ENCODE measurements at regions not wholly inside any gene's neighbourhood (a gene's known extent, or its start where the extent isn't known, plus 50 kb on each side); places are given as distances from the start of the nearest gene placed in this dataset.

- intact Hi-C loops (cut with DNase I): no loop called here
- Histone ChIP-seq H3K27ac (no peak overlapping the region), H3K36me3 (no peaks in the 10 kb centered on the region), H3K9me3 (no peaks in the 10 kb centered on the region), H3K27me3 (peaks cover 0 to 18% (median 0%) of the 10 kb centered on the region in 4 donors), H3K4me3 (peak overlapping the region in 1 of 4 donors; percentile 52), H3K4me1 (peaks cover 0 to 8% (median 0%) of the 10 kb centered on the region in 3 donors)
- TF ChIP-seq CTCF (IDR thresholded peaks at IDR 0.05) (no peak), POLR2A (IDR thresholded peaks at IDR 0.05) (no peak)
- whole genome bisulfite sequencing, 2 donors: 68 to 85% methylated on average over 1 of the region's 1 CpG
- no peak for DNase-seq
Observed at GRCh38 chr17:13338421-13338820, 263.3 kb downstream of the HS3ST3A1 start.

GRCh38 chr17:13337864-13338371, 263.8 kb downstream of the HS3ST3A1 start:
- Histone ChIP-seq H3K9me3 (no peaks in the 10 kb centered on the region), H3K36me3 (no peaks in the 10 kb centered on the region), H3K27ac (no peak overlapping the region), H3K27me3 (peaks cover 0 to 18% (median 0%) of the 10 kb centered on the region in 4 donors), H3K4me3 (peak overlapping the region in 3 of 4 donors; percentile 11 to 52 (median 14)), H3K4me1 (peaks cover 0 to 8% (median 0%) of the 10 kb centered on the region in 3 donors)
- 2 to 4% methylated on average over 12 of the region's 12 CpGs for WGBS, 2 donors
- TF ChIP-seq POLR2A (IDR thresholded peaks at IDR 0.05) (no peak), CTCF (IDR thresholded peaks at IDR 0.05) (peak in 5 of 6 experiments; percentile 53 to 82 (median 66))
- intact Hi-C loops (cut with DNase I): no loop called here
- no peak for DNase-seq

GRCh38 chr17:13337151-13337550, 264.6 kb downstream of the HS3ST3A1 start:
- H3K4me3 ChIP-seq: no peak overlapping the region
- peaks cover 0 to 8% (median 0%) of the 10 kb centered on the region in 3 donors for H3K4me1 ChIP-seq
- H3K27me3 ChIP-seq: peaks cover 0 to 18% (median 0%) of the 10 kb centered on the region in 4 donors
- H3K27ac ChIP-seq: no peak overlapping the region
- H3K9me3 ChIP-seq: no peaks in the 10 kb centered on the region
- DNase-seq: no peak
- TF ChIP-seq CTCF (IDR thresholded peaks at IDR 0.05): no peak
- TF ChIP-seq POLR2A (IDR thresholded peaks at IDR 0.05): no peak
- 46% methylated on average over 5 of the region's 5 CpGs for WGBS, 2 donors
- intact Hi-C loops (cut with DNase I): no loop called here
- no peaks in the 10 kb centered on the region for H3K36me3 ChIP-seq

- H3K27me3 ChIP-seq: peaks cover 0 to 22% (median 0%) of the 10 kb centered on the region in 4 donors
- H3K36me3 ChIP-seq: no peaks in the 10 kb centered on the region
- DNase-seq: no peak
- intact Hi-C loops (cut with DNase I): no loop called here
- H3K4me1 ChIP-seq: peaks cover 0 to 8% (median 0%) of the 10 kb centered on the region in 3 donors
- no peak overlapping the region for H3K27ac ChIP-seq
- 86 to 87% methylated on average over 1 of the region's 1 CpG for WGBS, 2 donors
- TF ChIP-seq CTCF (IDR thresholded peaks at IDR 0.05): no peak
- TF ChIP-seq POLR2A (IDR thresholded peaks at IDR 0.05): no peak
- H3K9me3 ChIP-seq: no peaks in the 10 kb centered on the region
- no peak overlapping the region for H3K4me3 ChIP-seq
Observed at GRCh38 chr17:13334374-13334773, 267.4 kb downstream of the HS3ST3A1 start.

- Histone ChIP-seq H3K36me3 (no peaks in the 10 kb centered on the region), H3K4me3 (no peak overlapping the region), H3K27me3 (peaks cover 0 to 22% (median 0%) of the 10 kb centered on the region in 4 donors), H3K4me1 (peaks cover 0 to 8% (median 0%) of the 10 kb centered on the region in 3 donors), H3K9me3 (no peaks in the 10 kb centered on the region), H3K27ac (no peak overlapping the region)
- intact Hi-C loops (cut with DNase I): no loop called here
- TF ChIP-seq CTCF (IDR thresholded peaks at IDR 0.05): no peak
- no peak for TF ChIP-seq POLR2A (IDR thresholded peaks at IDR 0.05)
- 89 to 97% methylated on average over 2 of the region's 2 CpGs for WGBS, 2 donors
- no peak for DNase-seq
Observed at GRCh38 chr17:13333661-13334060, 268.1 kb downstream of the HS3ST3A1 start.

Data from esophagus squamous epithelium (tissue), 5 donors.